GM12872 (cell line): ENCODE measurements at regions not wholly inside any gene's neighbourhood (a gene's known extent, or its start where the extent isn't known, plus 50 kb on each side); places are given as distances from the start of the nearest gene placed in this dataset.

Experiments
- TF ChIP-seq, protein P1 (sequence below): IDR thresholded peaks from 3 replicates; pipeline ENCODE4 v1.5.1; 2011; ENCODE audit warnings: low read depth, mild to moderate bottlenecking, low read length, moderate library complexity; ENCODE audit not compliant: insufficient read depth

GRCh38 chr9:107137495-107138202 lies 145.4 kb upstream of the RAD23B start:
- TF ChIP-seq, protein P1, sequence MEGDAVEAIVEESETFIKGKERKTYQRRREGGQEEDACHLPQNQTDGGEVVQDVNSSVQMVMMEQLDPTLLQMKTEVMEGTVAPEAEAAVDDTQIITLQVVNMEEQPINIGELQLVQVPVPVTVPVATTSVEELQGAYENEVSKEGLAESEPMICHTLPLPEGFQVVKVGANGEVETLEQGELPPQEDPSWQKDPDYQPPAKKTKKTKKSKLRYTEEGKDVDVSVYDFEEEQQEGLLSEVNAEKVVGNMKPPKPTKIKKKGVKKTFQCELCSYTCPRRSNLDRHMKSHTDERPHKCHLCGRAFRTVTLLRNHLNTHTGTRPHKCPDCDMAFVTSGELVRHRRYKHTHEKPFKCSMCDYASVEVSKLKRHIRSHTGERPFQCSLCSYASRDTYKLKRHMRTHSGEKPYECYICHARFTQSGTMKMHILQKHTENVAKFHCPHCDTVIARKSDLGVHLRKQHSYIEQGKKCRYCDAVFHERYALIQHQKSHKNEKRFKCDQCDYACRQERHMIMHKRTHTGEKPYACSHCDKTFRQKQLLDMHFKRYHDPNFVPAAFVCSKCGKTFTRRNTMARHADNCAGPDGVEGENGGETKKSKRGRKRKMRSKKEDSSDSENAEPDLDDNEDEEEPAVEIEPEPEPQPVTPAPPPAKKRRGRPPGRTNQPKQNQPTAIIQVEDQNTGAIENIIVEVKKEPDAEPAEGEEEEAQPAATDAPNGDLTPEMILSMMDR = peak; percentile 71

- TF ChIP-seq, protein P1 = no peak
These were observed 144.7 kb upstream of the RAD23B start for GRCh38 chr9:107138261-107138992.

DNA sequence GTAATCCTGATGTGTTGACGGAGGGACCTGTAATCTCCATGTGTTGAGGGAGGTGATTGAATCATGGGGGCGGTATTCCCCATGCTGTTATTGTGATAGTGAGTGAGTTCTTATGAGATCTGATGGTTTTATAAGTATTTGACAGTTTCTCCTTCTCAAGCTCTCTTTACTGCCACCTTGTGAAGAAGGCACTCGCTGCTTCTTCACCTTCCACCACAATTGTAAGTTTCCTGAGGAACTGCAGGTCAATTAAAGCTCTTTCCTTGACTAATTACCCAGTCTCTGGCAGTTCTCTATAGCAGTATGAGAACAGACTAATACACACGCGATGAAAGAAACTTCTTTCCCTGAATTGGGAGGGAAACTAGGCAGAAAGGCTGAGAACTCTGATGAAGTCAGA lies 141.1 kb upstream of the RAD23B start:
- TF ChIP-seq, protein P1 = 0 out of 3 replicates have a peak, but pooled peaks have one; percentile 20

GRCh38 chr9:107142430-107142829 lies 140.6 kb upstream of the RAD23B start:
- TF ChIP-seq, protein P1 = no peak

- TF ChIP-seq, protein P1 = no peak
These were observed 140.0 kb upstream of the RAD23B start for GRCh38 chr9:107142896-107143603.

DNA sequence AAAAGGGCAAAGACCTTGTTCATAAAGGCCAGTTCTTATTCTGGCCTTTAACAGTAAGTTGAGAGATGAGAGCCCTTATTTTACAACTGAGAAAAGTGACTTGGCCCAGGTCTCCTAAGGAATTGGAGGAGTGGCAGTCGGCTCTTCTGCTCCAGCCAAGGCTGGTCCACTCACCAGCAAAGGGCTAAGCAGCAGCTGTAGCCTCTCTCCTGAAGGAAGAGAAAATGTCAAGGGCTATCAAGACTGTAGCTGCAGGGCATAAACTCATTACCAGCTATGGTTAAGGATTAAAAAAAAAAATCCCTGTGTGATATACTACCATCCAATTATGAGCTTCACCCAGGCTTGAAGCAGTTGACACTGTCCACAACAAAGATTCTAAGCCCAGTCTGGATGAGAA lies 138.6 kb upstream of the RAD23B start:
- TF ChIP-seq, protein P1 = no peak

DNA sequence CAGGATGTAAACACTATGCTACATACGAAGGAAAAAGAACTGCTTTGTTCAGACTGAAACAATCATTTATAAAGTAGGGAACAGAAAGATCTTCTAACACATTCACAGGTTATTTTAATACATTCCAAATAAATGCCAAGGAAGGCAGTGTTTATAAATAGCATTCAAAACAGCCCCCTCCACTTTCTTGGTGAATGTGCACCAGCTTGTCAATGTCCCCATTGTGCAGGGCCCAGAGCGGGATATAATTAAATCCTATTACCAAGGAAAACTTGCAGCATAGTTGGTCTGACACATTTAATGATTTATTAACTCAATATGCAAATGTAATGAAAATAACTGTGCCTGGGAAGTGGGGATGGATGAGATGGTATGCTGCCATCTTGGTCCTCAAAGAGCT lies 135.9 kb upstream of the RAD23B start:
- TF ChIP-seq, protein P1 = no peak
